HL-60 (cell line): ENCODE measurements at regions not wholly inside any gene's neighbourhood (a gene's known extent, or its start where the extent isn't known, plus 50 kb on each side); places are given as distances from the start of the nearest gene placed in this dataset.

Source experiments
- DNase-seq, 2 experiments: peaks; one replicate each; pipeline ENCODE4 v3.0.0-alpha.2; 2010 to 2020; ENCODE audit warnings: low read depth in 1 of 2, low spot score in 1 of 2
- H3K27ac ChIP-seq: fragments of 250-450 bp; sonication (Bioruptor Pico); replicated peaks from 2 replicates; pipeline ENCODE4 v1.5.1; 2020; ENCODE audit warnings: mild to moderate bottlenecking, moderate library complexity
- H3K27me3 ChIP-seq: fragments of 250-450 bp; sonication (Bioruptor Pico); 2 replicates; pipeline ENCODE4 v1.5.1; 2021; ENCODE audit warnings: mild to moderate bottlenecking, moderate library complexity; ENCODE audit not compliant: insufficient read depth, poor library complexity, severe bottlenecking
- H3K4me3 ChIP-seq: replicated peaks from 2 replicates; pipeline ENCODE4 v1.5.1; 2011; ENCODE audit warnings: mild to moderate bottlenecking, control low read depth, low read length; ENCODE audit not compliant: insufficient read depth
- CTCF ChIP-seq: IDR thresholded peaks from one replicate; pipeline ENCODE4 v1.5.1; 2011; ENCODE audit warnings: low read length, control low read depth, inconsistent platforms; ENCODE audit not compliant: insufficient read depth
- GABPA ChIP-seq: IDR thresholded peaks from 2 replicates; pipeline ENCODE4 v1.6.1; 2012; ENCODE audit warnings: low read depth
- POLR2AphosphoS5 ChIP-seq: IDR thresholded peaks from 2 replicates; pipeline ENCODE4 v1.6.1; 2012; ENCODE audit warnings: low read depth
- REST ChIP-seq: IDR thresholded peaks from 2 replicates; pipeline ENCODE4 v1.6.1; 2012; ENCODE audit warnings: low read depth; ENCODE audit not compliant: insufficient replicate concordance
- SPI1 ChIP-seq: IDR thresholded peaks from 2 replicates; pipeline ENCODE4 v1.6.1; 2012; ENCODE audit warnings: low read depth, mild to moderate bottlenecking, borderline replicate concordance

GRCh38 chr5:94045839-94046782 lies 304.7 kb upstream of the POU5F2 start:
- H3K27me3 ChIP-seq = no peaks in the 10 kb centered on the region
- TF ChIP-seq POLR2AphosphoS5 (no peak), REST (no peak), CTCF (no peak), SPI1 (no peak), GABPA (no peak)
- no peak overlapping the region for H3K27ac ChIP-seq
- no peak overlapping the region for H3K4me3 ChIP-seq
- no peak for DNase-seq

GRCh38 chr5:94043311-94043710 lies 301.9 kb upstream of the POU5F2 start:
- H3K27me3 ChIP-seq = no peaks in the 10 kb centered on the region
- H3K27ac ChIP-seq = no peak overlapping the region
- no peak for DNase-seq
- H3K4me3 ChIP-seq = no peak overlapping the region
- no peak for TF ChIP-seq SPI1
- TF ChIP-seq CTCF = no peak
- TF ChIP-seq POLR2AphosphoS5 = no peak
- no peak for TF ChIP-seq GABPA
- TF ChIP-seq REST = no peak

- no peak for TF ChIP-seq POLR2AphosphoS5
- no peak for TF ChIP-seq GABPA
- no peak for TF ChIP-seq SPI1
- TF ChIP-seq CTCF = no peak
- no peak for TF ChIP-seq REST
- DNase-seq = no peak
- Histone ChIP-seq H3K4me3 (no peak overlapping the region), H3K27ac (no peak overlapping the region), H3K27me3 (no peaks in the 10 kb centered on the region)
These were observed 299.3 kb upstream of the POU5F2 start for GRCh38 chr5:94040591-94041148.
